Sciatic nerve (tissue), 2 donors: ENCODE measurements at regions not wholly inside any gene's neighbourhood (a gene's known extent, or its start where the extent isn't known, plus 50 kb on each side); places are given as distances from the start of the nearest gene placed in this dataset.
A peak's percentile ranks its signal among the peaks of the same experiment; 100 is the strongest.
"Not testable (repeated sequence)": the region's sequence is repeated elsewhere in the genome, so short reads cannot be mapped to it uniquely, and the experiment has no call there.

Experiments used
- ATAC-seq: fragments of 200-7000 bp; cut with Tn5 transposase; one replicate; pipeline ENCODE4 v1.9.1; 2020; ENCODE audit warnings: mild to moderate bottlenecking, moderate library complexity
- DNase-seq: peaks from one replicate; pipeline ENCODE4 v3.0.0-alpha.2; 2020; ENCODE audit warnings: low spot score
- intact Hi-C: fragments of 100-400 bp; cut with DNase I; formaldehyde crosslinking; loops from one replicate; pipeline ENCODE4 v1.14.2; 2022
- donor health status: DM: no; HTN: no; CAD: no.
- donor health status: DM: no; HTN: no; CAD: no.

DNA sequence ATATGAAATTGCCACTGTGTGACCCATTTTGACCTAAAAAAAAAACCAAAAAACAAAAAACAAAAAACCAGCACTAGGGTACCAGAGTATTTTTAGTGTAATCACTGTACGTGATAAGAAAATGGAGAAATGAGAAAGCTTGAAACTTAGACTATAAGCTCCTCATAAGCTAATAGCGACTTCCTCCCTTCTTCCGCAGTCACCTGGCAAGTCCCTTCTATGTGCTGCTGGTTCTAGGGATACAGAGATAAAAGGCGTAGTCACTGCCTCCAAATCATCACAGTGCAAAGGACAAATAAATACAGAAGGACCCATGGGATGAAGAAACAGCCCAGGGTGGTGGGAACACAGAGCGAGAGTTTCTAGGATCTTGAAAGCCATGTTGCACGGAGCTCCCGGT is 190.3 kb downstream of the TM9SF2 start:
- DNase-seq (no peak), ATAC-seq (no peak)
- intact Hi-C loops = no loop called here

DNA sequence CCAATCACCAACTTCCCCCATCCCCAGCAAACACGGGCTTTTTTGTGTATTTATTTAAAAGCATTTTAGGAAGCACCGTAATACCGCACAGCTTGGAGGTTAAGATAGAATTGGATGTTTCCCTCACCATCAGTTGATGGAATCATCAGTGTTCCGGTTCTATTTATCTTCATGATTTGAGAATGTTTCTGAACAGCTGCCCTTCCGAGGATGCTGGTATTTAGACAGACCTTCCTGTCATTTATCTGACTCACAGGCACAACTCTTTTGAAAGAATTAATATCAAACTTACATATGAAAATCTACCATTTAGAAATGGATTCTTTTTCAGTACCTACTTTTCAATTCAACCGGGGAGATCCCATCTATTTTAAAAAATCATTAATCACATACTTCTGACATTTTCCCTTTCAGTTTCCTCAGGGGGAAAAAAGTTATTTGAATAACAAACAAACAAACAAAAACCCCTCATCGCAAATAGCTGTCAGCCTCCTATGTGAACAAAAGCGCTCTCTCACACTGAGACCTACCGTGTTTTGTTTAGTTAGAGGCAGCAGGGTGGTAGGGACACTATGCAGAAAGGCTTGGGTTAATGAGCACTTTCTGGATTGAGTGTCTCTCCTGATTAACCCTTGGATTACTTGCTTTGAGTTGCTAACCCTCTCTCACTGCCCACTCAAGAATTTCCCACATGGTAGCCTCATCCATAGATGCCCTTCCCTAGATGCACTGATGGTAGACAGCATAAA is 189.3 kb downstream of the TM9SF2 start:
- DNase-seq (no peak), ATAC-seq (no peak)
- intact Hi-C loops = no loop called here

- intact Hi-C loops = no loop called here
- no peak for DNase-seq
- no peak for ATAC-seq
These were observed 188.7 kb downstream of the TM9SF2 start for GRCh38 chr13:99689955-99690354.

- intact Hi-C loops = no loop called here
- DNase-seq (no peak), ATAC-seq (no peak)
These were observed 187.5 kb downstream of the TM9SF2 start for GRCh38 chr13:99688776-99689175.

DNA sequence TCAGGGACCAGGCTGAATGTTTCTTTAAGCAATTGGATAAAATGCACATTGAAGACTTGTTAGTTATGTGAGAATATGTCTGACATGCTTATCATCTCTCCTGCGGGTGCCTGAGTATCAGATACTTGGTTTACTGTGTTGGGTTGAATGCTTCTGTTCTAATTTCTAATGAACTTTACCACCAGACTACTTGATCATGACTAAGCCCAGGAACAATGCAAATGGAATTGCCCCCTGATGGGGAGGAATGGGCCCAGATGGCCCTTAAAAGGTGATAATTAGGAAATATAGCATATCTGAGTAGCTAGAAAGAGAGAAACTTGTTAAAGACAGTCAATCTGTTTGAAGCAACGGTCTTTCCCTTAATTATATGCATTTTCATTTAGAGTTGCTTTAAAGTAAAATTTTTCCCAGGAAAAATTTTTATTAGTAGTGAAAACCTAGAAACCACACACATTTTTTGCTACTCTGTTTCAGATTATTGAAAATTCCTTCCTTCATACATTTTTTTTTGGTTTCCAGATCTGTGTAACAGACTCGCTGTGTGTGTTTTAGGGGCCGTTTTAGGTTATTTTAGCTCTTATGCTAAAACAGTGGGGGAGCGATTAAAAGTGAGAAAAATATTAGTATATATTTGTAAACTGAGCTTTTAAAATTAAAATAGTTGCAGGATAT is 186.6 kb downstream of the TM9SF2 start:
- intact Hi-C loops = no loop called here
- DNase-seq (no peak), ATAC-seq (no peak)

DNA sequence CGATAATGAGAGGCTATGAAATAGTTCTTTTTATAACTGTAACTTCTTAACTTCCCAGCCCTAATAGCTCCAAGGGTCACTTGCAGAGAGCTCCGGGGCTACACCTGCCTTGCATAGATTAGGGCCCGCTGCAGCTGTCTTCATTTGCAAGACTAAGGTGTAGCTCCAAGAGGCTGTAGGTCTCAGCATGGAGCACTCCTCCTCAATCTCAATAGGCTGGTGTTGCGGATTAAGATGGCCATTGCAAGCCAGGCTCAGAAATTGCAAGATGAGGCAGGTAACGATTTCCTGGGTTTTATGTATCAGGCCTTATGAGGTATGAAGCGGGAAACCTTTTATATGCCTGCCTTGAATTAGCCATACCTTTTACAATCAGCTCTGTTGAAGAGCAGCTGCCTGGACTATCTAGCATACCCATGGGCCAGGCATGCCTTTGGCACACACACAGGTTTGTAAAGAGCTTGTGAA is 185.7 kb downstream of the TM9SF2 start:
- intact Hi-C loops = no loop called here
- no peak for DNase-seq
- ATAC-seq = no peak

- no peak for DNase-seq
- intact Hi-C loops = no loop called here
- ATAC-seq = peak; percentile 20
These were observed 184.9 kb downstream of the TM9SF2 start for GRCh38 chr13:99686157-99686572.

- ATAC-seq (no peak), DNase-seq (no peak)
- intact Hi-C loops = no loop called here
These were observed 180.4 kb downstream of the TM9SF2 start for GRCh38 chr13:99681695-99682094.

GRCh38 chr13:99677116-99677951 is 176.1 kb downstream of the TM9SF2 start:
- intact Hi-C loops = no loop called here
- DNase-seq = no peak
- no peak for ATAC-seq

DNA sequence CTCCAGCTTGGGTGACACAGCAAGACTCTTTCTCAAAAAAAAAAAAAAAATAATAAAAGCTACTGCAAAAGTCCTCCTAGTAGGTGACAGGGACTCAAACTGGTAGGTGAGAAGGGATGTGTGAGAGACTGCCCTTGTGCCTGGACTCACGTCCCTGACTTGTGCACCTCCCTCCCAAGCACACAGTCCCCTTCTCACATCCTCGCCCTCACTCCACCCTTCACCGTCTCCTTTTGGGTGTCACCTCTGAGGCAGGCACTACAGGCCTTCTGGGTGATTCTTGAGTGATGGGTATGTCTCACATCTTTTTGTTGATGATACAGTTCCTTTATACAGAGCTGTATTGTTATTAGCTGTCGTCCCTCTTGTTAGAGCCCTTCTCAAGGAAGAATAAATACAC is 170.5 kb downstream of the TM9SF2 start:
- no peak for DNase-seq
- intact Hi-C loops = no loop called here
- ATAC-seq = no peak

DNA sequence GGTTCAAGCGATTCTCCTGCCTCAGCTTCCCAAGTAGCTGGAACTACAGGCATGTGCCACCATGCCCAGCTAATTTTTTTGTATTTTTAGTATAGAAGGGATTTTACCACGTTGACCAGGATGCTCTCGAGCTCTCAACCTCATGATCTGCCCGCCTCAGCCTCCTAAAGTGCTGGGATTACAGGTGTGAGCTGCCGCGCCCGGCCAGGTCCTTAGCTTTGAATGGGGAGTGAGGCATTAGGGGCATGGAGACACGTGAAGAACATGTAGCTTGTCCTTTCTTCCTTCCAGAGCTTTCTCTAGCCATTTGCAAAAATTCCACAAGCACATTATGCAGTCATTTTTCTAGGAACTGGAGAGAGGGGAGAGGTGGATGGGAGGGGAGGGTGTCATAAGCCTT is 167.8 kb downstream of the TM9SF2 start:
- DNase-seq, intact Hi-C loops, ATAC-seq: not testable (repeated sequence)

- intact Hi-C loops = no loop called here
- DNase-seq = no peak
- no peak for ATAC-seq
These were observed 165.0 kb downstream of the TM9SF2 start for GRCh38 chr13:99666146-99666805.

DNA sequence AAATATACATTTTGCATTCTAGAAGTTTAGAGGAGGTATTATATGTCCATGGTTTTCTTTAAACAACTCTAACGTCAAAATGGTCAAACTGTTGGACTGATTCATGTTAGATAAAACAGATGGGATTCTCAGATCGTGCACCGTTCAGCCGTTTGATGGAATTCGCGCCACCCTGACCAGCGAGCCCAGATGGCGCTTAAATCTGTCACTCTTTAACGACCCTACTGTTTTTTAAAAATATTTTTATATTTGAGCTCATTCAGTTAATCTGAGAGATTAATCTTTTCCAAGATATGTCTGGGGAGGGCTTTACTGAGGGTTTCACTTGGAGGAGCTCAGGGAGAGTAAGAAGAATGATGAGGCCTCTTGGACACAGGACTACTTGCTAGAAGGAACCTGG is 164.4 kb downstream of the TM9SF2 start:
- ATAC-seq (no peak), DNase-seq (no peak)
- intact Hi-C loops = no loop called here

GRCh38 chr13:99663908-99664307 is 162.6 kb downstream of the TM9SF2 start:
- ATAC-seq (no peak), DNase-seq (no peak)
- intact Hi-C loops = no loop called here

DNA sequence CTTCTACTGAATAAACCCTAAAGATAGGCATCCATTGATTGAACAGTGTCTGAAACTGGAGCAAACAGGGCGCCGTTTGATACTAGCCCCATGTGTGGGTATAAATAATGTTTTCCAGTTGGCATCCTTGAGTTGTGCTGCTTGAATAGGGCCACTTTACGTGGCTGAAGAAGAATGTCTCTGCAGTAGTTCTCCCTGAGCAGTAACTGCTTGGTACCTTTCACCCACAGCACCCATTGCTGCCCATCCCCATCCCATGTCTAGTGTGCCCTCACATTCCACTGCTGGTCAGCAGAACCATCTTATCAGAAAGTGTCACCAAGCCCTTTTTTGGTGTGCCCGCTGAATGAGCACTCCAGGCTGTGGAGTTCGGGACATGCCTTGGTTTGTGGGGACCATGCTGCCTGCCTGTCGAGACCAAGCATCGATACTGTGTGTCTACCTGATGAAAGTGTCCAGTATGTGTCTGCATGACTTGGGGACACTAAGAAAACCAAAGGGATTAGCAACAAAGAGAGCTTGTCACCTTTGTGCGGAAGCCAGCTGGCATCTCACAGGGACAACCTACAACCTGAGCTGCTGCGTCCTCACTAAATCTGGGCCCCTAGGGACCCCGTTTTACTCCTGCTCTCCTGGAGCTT is 162.0 kb downstream of the TM9SF2 start:
- intact Hi-C loops = no loop called here
- no peak for ATAC-seq
- no peak for DNase-seq

GRCh38 chr13:99662678-99663077 is 161.4 kb downstream of the TM9SF2 start:
- intact Hi-C loops = no loop called here

GRCh38 chr13:99661791-99662190 is 160.5 kb downstream of the TM9SF2 start:
- intact Hi-C loops = no loop called here
- no peak for DNase-seq
- no peak for ATAC-seq

More at GRCh38 chr13:99662678-99663077, 161.4 kb downstream of the TM9SF2 start:
- DNase-seq (no peak), ATAC-seq (no peak)

DNA sequence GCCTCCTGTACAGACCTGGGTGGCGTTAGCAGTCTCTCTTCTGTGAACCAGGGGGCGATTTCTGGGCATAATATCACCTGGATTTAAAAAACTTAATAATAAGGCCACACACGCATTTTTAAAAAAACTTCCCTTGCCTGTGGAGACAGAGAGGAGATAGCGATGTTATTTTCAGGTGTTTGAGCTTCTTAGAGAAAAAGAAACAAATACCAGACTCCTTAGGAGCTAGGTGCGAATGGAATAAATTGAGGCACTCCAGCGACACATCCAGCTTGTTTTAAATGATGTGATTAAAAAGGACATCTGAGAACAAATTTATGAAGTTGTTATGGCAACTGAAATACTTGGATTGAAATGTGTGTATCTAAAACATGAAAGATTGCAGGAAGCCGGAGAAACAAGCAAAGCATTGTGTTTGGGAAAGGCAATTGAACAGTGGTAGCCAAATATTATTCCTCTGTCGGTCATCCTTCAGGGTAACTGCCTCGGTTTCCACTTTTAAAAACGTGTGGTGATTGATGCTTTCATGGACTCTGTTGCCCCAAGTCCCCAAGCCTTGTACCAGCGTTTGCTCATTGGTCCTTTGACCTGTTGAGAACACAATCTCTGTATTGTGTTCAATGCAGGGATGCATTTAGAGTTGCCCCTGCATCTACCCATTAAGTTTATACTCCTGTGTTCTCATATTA is 158.7 kb downstream of the TM9SF2 start:
- intact Hi-C loops = loop anchor here (10.0 kb wide), 1 partner anchor 575 kb away; no protein-coding TSS in a partner anchor
- no peak for DNase-seq
- ATAC-seq = no peak
